K562 (cell line): ENCODE measurements at regions not wholly inside any gene's neighbourhood (a gene's known extent, or its start where the extent isn't known, plus 50 kb on each side); places are given as distances from the start of the nearest gene placed in this dataset.

Experiments
- ATAC-seq: fragments of 200-7000 bp; cut with Tn5 transposase; 3 replicates; pipeline ENCODE4 v1.9.1; 2020; ENCODE audit warnings: moderate library complexity
- BruUV-seq: library from RNA; stranded (reverse); fragments of 400-500 nt; replicated peaks from 2 replicates; lab custom pipeline; 2021; lab: Mats Ljungman, UMichigan
- CTCF ChIA-PET: fragments of 300-600 bp; formaldehyde crosslinking; extraction: SDS; loops from one replicate; lab custom pipeline; 2021; ENCODE audit warnings: low intra/inter-chr PET ratio; lab: Yijun Ruan, JAX
- POLR2A ChIA-PET: fragments of 300-600, 350-650 bp; sonication (Branson Sonifier 250); formaldehyde crosslinking; extraction: SDS; loops from one replicate; lab custom pipeline; 2021; ENCODE audit warnings: antibody characterized with exemption, inconsistent platforms; lab: Yijun Ruan, JAX
- DNase-seq, 4 experiments: peaks; one replicate each; pipeline versions ENCODE4 v3.0.0 to v3.0.0-alpha.2; 2011 to 2018; ENCODE audit warnings: low spot score in 3 of 4, mixed read lengths in 3 of 4; ENCODE audit errors: extremely low read depth in 1 of 4
- FAIRE-seq: peaks from 2 replicates; lab custom pipeline; 2011; peaks lifted over from hg19 to GRCh38; lab: Jason Lieb, UNC
- H2AFZ ChIP-seq: 2 replicates; pipeline ENCODE4 v1.6.0; 2011; ENCODE audit warnings: low read depth, low read length, control low read depth, inconsistent platforms
- H3K27ac ChIP-seq: fragments of 200-600 bp; 3 replicates; pipeline ENCODE4 v1.8.0; 2011; ENCODE audit warnings: low read depth, mild to moderate bottlenecking, control low read depth, inconsistent platforms, low read length, moderate library complexity, mixed read lengths; ENCODE audit errors: extremely low read depth
- H3K27me3 ChIP-seq, 2 experiments: fragments of 300-600 bp in 1 of 2; 2 replicates in 1 of 2; 3 replicates in 1 of 2; pipeline versions ENCODE4 v1.6.0 to v1.8.0; 2011; ENCODE audit warnings: inconsistent platforms in 2 of 2, low read length in 2 of 2, mild to moderate bottlenecking in 1 of 2, mixed read lengths in 1 of 2, moderate library complexity in 1 of 2; ENCODE audit not compliant: control insufficient read depth in 2 of 2, insufficient read depth in 2 of 2
- H3K36me3 ChIP-seq: fragments of 300-600 bp; 3 replicates; pipeline ENCODE4 v1.8.0; 2011; ENCODE audit warnings: mild to moderate bottlenecking, low read length, inconsistent platforms; ENCODE audit not compliant: control insufficient read depth, insufficient read depth
- H3K4me1 ChIP-seq, 2 experiments: fragments of 200-600 bp in 1 of 2; replicated peaks in 1 of 2; 2 replicates in 1 of 2; 3 replicates in 1 of 2; pipeline versions ENCODE4 v1.5.1 to v1.8.0; 2011; ENCODE audit warnings: inconsistent platforms in 2 of 2, low read length in 2 of 2, mild to moderate bottlenecking in 1 of 2, mixed read lengths in 1 of 2, moderate library complexity in 1 of 2; ENCODE audit not compliant: control insufficient read depth in 2 of 2, insufficient read depth in 2 of 2
- H3K4me2 ChIP-seq: 2 replicates; pipeline ENCODE4 v1.6.1; 2011; ENCODE audit warnings: low read length, control low read depth, inconsistent platforms, mixed read lengths; ENCODE audit not compliant: insufficient read depth
- H3K4me3 ChIP-seq: fragments of 200-600 bp; sonication (generic), shearing (Covaris generic); 2 replicates; pipeline ENCODE4 v1.5.1; 2016; ENCODE audit warnings: control low read depth, inconsistent platforms
- H3K79me2 ChIP-seq: fragments of 200-600 bp; 3 replicates; pipeline ENCODE4 v1.8.0; 2011; ENCODE audit warnings: low read length, inconsistent platforms; ENCODE audit not compliant: control insufficient read depth, insufficient read depth
- H3K9ac ChIP-seq, 2 experiments: 2 replicates each; pipeline versions ENCODE4 v1.6.0 to v1.6.1; 2011; ENCODE audit warnings: low read depth in 2 of 2, low read length in 2 of 2, control low read depth in 1 of 2, inconsistent platforms in 1 of 2, mild to moderate bottlenecking in 1 of 2, mixed read lengths in 1 of 2; ENCODE audit not compliant: insufficient read depth in 1 of 2
- H3K9me1 ChIP-seq: one replicate; pipeline ENCODE4 v1.6.0; 2011; ENCODE audit warnings: inconsistent platforms, mild to moderate bottlenecking, low read length, moderate library complexity; ENCODE audit not compliant: control insufficient read depth, insufficient read depth
- H3K9me3 ChIP-seq: replicated peaks from 2 replicates; pipeline ENCODE4 v1.5.1; 2011; ENCODE audit warnings: low read depth, low read length, inconsistent platforms; ENCODE audit not compliant: control insufficient read depth, insufficient read depth
- H4K20me1 ChIP-seq: replicated peaks from 2 replicates; pipeline ENCODE4 v1.6.1; 2011; ENCODE audit warnings: low read length, inconsistent platforms, mixed read lengths; ENCODE audit not compliant: control insufficient read depth, insufficient read depth
- BRD9 ChIP-seq: fragments of 450-650 bp; IDR thresholded peaks from 2 replicates; pipeline ENCODE4 v1.6.1; 2018; ENCODE audit warnings: low read depth; ENCODE audit not compliant: partially characterized antibody
- ELF4 ChIP-seq: fragments of 450-650 bp; formaldehyde crosslinking; IDR thresholded peaks from 2 replicates; pipeline ENCODE4 v1.4.0; 2022; ENCODE audit warnings: missing genetic modification characterization
- FOXP1 ChIP-seq: sonication (generic); formaldehyde crosslinking; IDR thresholded peaks from 2 replicates; pipeline ENCODE4 v1.8.0; 2022; ENCODE audit warnings: mild to moderate bottlenecking, missing genetic modification reagents
- HDAC2 ChIP-seq: fragments of 450-650 bp; IDR thresholded peaks from 2 replicates; pipeline ENCODE4 v1.6.1; 2016; ENCODE audit warnings: mild to moderate bottlenecking
- MYBL2 ChIP-seq, 2 experiments: fragments of 450-650 bp in 1 of 2; sonication (generic) in 1 of 2; formaldehyde crosslinking in 1 of 2; IDR thresholded peaks; 2 replicates each; pipeline versions ENCODE4 v1.6.1 to v1.8.1; 2017 to 2022; ENCODE audit warnings: borderline replicate concordance in 1 of 2, inconsistent platforms in 1 of 2, low read depth in 1 of 2, mild to moderate bottlenecking in 1 of 2, missing genetic modification reagents in 1 of 2, moderate library complexity in 1 of 2
- NR1H2 ChIP-seq: sonication (generic); formaldehyde crosslinking; IDR thresholded peaks from 2 replicates; pipeline ENCODE4 v1.4.0; 2020; ENCODE audit warnings: mild to moderate bottlenecking, missing genetic modification reagents
- ZEB2 ChIP-seq: fragments of 450-650 bp; IDR thresholded peaks from 2 replicates; pipeline ENCODE4 v1.6.1; 2016
- ZNF41 ChIP-seq: fragments of 250-450 bp; sonication (Bioruptor Pico); conservative IDR thresholded peaks from 2 replicates; pipeline ENCODE4 v1.4.0; 2020; ENCODE audit warnings: mild to moderate bottlenecking
- ZNF76 ChIP-seq: fragments of 250-450 bp; sonication (Bioruptor Pico); IDR thresholded peaks from 2 replicates; pipeline ENCODE4 v1.4.0; 2020; ENCODE audit warnings: mild to moderate bottlenecking, moderate library complexity, borderline replicate concordance
- ZNF79 ChIP-seq: fragments of 250-450 bp; sonication (Bioruptor Pico); IDR thresholded peaks from 2 replicates; pipeline ENCODE4 v1.4.0; 2020; ENCODE audit warnings: low read depth, mild to moderate bottlenecking, moderate library complexity
- WGBS: fragments of 100-300 bp; shearing (Covaris generic); methylation state at CpG from one replicate; pipeline ENCODE4 v1.1.6; 2016; ENCODE audit warnings: low coverage, mixed read lengths; ENCODE audit not compliant: insufficient coverage; ENCODE audit errors: missing lambda C conversion rate; 5-methylcytosine and 5-hydroxymethylcytosine counted together
- in situ Hi-C: fragments of 300-500 bp; cut with MboI; formaldehyde crosslinking; loops from 4 replicates; pipeline ENCODE4 v1.15.0; 2018; ENCODE audit warnings: inconsistent platforms, mixed read lengths
- intact Hi-C: fragments of 100-400 bp; cut with micrococcal nuclease; formaldehyde crosslinking; loops from 2 replicates; pipeline ENCODE4 v1.14.2; 2022
- TF ChIP-seq, protein P1 (sequence below): fragments of 450-650 bp; formaldehyde crosslinking; IDR thresholded peaks from 2 replicates; pipeline ENCODE4 v1.4.0; 2022; ENCODE audit warnings: missing genetic modification characterization
- TF ChIP-seq, protein P2 (sequence below): IDR thresholded peaks from 2 replicates; pipeline ENCODE4 v1.6.1; 2011; ENCODE audit not compliant: insufficient read length; ENCODE audit errors: extremely low read depth
- TF ChIP-seq, protein P3 (sequence below): sonication (generic); formaldehyde crosslinking; IDR thresholded peaks from 2 replicates; pipeline ENCODE4 v1.9.0; 2022; ENCODE audit warnings: mild to moderate bottlenecking, missing genetic modification reagents

DNA sequence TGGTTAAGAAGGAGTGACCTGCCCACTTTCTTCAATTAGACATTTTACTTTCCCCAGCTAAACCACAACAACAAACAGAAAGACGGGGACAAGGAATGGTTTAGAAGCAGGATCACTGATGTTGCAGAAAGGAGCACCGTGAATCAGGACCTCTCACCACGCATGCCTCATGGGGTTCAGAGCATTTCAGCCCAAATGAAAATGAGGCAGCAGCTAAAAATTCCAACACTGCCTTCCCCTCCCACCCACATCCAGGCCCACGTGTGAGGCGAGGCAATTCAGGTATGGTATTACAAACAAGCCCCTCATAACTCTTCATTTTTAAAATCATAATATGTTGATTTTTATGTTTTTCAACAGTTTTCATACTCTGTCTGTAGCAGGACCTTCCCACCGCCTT lies 194.1 kb upstream of the ARID1B start:
- Histone ChIP-seq H4K20me1 (no peaks in the 10 kb centered on the region), H3K4me2 (no peak overlapping the region), H3K4me1 (no peaks in the 10 kb centered on the region), H3K9me3 (no peaks in the 10 kb centered on the region), H3K36me3 (no peaks in the 10 kb centered on the region), H3K27me3 (peaks cover 0 to 2% of the 10 kb centered on the region in 2 experiments; a peak in 1 of 5 replicates), H3K27ac (no peak overlapping the region), H3K79me2 (no peaks in the 10 kb centered on the region), H2AFZ (no peak overlapping the region), H3K4me3 (no peak overlapping the region), H3K9ac (no peak overlapping the region), H3K9me1 (no peaks in the 10 kb centered on the region)
- DNase-seq (no peak), FAIRE-seq (no peak), ATAC-seq (no peak)
- WGBS, result 0% methylated on average over 6 of the region's 6 CpGs
- POLR2A ChIA-PET, result no interaction called here
- CTCF ChIA-PET, result no interaction called here
- BruUV-seq, result no TSS peak
- intact Hi-C loops, result no loop called here
- in situ Hi-C loops, result no loop called here
- no peak for TF ChIP-seq FOXP1 (CRISPR knock-in tag)
- no peak for TF ChIP-seq ZNF79 (CRISPR knock-in tag)
- no peak for TF ChIP-seq ZNF41 (CRISPR knock-in tag)
- TF ChIP-seq, protein P1, sequence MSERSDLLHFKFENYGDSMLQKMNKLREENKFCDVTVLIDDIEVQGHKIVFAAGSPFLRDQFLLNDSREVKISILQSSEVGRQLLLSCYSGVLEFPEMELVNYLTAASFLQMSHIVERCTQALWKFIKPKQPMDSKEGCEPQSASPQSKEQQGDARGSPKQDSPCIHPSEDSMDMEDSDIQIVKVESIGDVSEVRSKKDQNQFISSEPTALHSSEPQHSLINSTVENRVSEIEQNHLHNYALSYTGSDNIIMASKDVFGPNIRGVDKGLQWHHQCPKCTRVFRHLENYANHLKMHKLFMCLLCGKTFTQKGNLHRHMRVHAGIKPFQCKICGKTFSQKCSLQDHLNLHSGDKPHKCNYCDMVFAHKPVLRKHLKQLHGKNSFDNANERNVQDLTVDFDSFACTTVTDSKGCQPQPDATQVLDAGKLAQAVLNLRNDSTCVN (CRISPR knock-in tag), result no peak
- TF ChIP-seq ZNF76 (CRISPR knock-in tag), result no peak
- no peak for TF ChIP-seq HDAC2
- no peak for TF ChIP-seq ZEB2
- TF ChIP-seq MYBL2 (IDR thresholded peaks at IDR 0.05; ENCODE audit: low read depth), result no peak
- no peak for TF ChIP-seq MYBL2 (CRISPR knock-in tag; IDR thresholded peaks at IDR 0.05; ENCODE audit: borderline replicate concordance)
- TF ChIP-seq NR1H2 (CRISPR knock-in tag), result no peak
- TF ChIP-seq, protein P2, sequence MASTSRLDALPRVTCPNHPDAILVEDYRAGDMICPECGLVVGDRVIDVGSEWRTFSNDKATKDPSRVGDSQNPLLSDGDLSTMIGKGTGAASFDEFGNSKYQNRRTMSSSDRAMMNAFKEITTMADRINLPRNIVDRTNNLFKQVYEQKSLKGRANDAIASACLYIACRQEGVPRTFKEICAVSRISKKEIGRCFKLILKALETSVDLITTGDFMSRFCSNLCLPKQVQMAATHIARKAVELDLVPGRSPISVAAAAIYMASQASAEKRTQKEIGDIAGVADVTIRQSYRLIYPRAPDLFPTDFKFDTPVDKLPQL, result no peak
- TF ChIP-seq BRD9, result no peak
- TF ChIP-seq, protein P3, sequence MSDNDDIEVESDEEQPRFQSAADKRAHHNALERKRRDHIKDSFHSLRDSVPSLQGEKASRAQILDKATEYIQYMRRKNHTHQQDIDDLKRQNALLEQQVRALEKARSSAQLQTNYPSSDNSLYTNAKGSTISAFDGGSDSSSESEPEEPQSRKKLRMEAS (CRISPR knock-in tag), result no peak
- no peak for TF ChIP-seq ELF4 (CRISPR knock-in tag)
